GM12872 (cell line): ENCODE measurements at regions not wholly inside any gene's neighbourhood (a gene's known extent, or its start where the extent isn't known, plus 50 kb on each side); places are given as distances from the start of the nearest gene placed in this dataset.

ENCODE experiments used
- CTCF ChIP-seq: IDR thresholded peaks from 3 replicates; pipeline ENCODE4 v1.5.1; 2011; ENCODE audit warnings: low read depth, mild to moderate bottlenecking, low read length, moderate library complexity; ENCODE audit not compliant: insufficient read depth

DNA sequence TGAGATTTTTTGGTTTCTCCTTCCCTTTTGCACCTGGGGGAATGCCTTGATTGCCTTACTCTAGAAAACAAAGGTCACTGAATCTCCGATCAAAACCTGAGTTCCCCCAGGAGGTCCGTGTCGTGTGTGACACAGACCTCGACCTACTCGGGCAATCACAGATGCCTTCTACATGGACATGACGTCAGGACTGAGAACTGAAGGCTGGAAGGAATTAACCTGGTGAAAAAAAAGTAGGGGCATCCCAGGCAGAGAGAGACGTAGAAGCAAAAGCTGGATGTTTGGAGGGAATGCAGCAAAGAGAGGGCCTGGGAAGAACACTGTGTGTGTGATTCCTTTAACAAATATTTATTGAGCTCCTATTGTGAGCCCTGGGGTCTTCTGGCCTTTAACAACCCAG lies 178.0 kb downstream of the PRDM2 start:
- no peak for TF ChIP-seq CTCF

DNA sequence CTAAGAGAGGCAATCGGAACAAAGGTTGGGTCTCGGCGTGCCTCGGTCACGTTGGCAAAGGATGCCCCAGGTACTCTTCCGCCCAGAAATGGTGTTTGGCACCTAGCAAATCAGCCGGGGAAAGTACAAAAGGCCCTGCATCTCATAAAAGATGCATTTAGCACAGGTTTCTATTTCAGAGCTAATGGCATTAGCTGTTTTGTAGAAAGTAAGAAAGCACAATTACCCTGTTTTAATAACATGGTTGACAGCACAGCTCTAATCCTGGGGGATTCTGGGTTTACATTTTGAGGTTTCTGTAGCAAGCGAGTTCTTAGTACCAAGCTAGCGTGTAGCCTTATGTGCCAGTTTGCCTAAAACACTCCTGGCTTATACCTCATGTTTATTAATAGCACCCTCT lies 178.5 kb downstream of the PRDM2 start:
- no peak for TF ChIP-seq CTCF

DNA sequence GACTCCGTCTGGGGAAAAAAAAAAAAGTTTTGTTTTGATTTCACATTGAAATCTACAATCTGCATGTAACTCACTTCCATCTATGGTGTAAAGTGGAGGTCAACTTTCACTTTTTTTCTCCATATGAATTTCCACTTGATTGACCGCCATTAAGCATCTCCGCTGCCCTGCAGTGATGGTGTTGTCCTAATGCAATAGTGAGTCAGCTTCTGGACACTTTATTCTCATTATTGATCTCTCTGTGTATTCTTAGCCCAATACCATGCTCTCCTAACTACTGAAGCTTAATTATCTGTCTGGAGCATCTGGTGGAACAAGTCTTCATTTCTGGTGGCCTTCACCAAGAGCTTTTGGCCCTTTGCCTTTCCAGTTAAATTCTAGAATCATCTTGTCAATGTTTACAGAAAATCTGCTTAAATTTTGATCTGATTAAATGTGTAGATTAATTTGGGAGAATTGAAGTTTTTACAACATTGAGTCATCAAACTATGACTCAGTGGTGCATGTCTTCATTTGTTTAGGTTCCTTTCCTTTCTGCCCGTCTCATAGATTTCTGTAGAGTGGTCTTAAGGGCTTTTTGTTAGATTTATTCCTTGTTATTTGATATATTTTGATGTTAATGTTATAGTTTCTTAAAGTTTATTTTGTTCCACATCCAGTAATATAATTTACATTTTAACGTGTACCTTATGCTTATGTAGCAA lies 181.5 kb downstream of the PRDM2 start:
- TF ChIP-seq CTCF: no peak

DNA sequence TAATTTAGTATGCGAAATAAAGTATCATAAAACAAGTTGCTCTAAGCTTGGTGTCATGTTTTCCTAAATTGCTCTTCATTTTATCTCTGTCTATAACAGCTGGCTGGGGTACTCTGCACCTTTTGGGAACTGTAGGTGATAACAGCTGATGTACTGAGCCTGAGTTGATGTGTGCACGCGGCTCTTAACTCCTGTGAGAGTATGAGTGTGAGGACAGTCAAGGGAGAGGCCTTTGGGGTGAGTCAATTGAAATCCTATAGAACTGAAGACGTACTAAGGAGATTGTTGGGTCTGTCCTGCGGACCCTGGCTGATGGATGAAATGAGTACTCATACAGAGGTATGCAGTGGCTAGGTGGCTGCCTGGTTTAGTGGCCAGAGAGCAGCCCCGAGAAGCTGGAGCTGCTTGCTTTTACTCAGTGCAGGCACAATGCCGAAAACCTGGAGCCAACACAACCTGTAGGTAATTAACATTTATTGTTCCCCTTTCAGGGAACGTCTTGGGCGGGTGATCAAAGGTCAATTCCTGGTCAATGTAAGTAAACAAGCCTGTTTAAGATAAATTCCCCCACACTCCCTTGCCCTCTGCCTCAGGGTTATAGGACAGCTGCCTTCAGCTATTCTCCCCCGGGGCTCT lies 188.5 kb downstream of the PRDM2 start:
- no peak for TF ChIP-seq CTCF

- no peak for TF ChIP-seq CTCF
Observed at GRCh38 chr1:13889495-13889894, 189.5 kb downstream of the PRDM2 start.

DNA sequence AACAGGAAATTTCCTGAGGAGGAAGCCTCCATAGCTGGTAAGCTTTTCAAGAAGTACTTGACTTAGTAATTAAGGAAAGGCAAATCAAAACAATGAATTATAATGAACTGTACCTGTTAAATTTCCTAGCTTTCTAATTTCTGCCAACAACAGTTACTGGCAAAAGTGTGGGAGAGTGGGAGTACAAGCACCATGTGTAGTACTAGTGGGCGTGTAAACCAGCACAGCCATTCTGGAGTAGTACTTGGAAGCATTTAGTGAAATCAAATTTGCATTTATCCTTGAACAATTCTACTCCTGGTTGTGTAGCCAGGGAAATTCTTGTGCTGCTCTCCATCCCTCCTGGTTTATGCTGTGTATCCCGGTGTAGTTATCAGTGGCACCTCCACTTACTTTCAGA lies 190.8 kb downstream of the PRDM2 start:
- TF ChIP-seq CTCF: no peak

- no peak for TF ChIP-seq CTCF
Observed at GRCh38 chr1:13892198-13892597, 192.2 kb downstream of the PRDM2 start.
